Mesenchymal stem cell (in vitro differentiated cells and primary cell): ENCODE measurements at regions not wholly inside any gene's neighbourhood (a gene's known extent, or its start where the extent isn't known, plus 50 kb on each side); places are given as distances from the start of the nearest gene placed in this dataset.

Source experiments
- DNase-seq: peaks from one replicate; pipeline ENCODE4 v3.0.0-alpha.2; 2013
- H2AFZ ChIP-seq: one replicate; pipeline ENCODE4 v1.6.1; 2013; ENCODE audit warnings: low read depth, mild to moderate bottlenecking, control low read depth, inconsistent platforms, low read length, moderate library complexity
- H2AK5ac ChIP-seq: 2 replicates; pipeline ENCODE4 v1.6.1; 2013; ENCODE audit warnings: low read length, moderate library complexity, mild to moderate bottlenecking, inconsistent platforms; ENCODE audit not compliant: severe bottlenecking
- H2BK120ac ChIP-seq: one replicate; pipeline ENCODE4 v1.6.1; 2013; ENCODE audit warnings: low read depth, mild to moderate bottlenecking, inconsistent platforms, low read length, moderate library complexity
- H2BK12ac ChIP-seq, 2 experiments: one replicate each; pipeline ENCODE4 v1.6.1; 2013; ENCODE audit warnings: inconsistent platforms in 2 of 2, low read length in 2 of 2, mild to moderate bottlenecking in 2 of 2, moderate library complexity in 2 of 2, control low read depth in 1 of 2
- H2BK15ac ChIP-seq: one replicate; pipeline ENCODE4 v1.6.1; 2013; ENCODE audit warnings: mild to moderate bottlenecking, low read depth, inconsistent platforms; ENCODE audit not compliant: poor library complexity, severe bottlenecking
- H2BK5ac ChIP-seq: 2 replicates; pipeline ENCODE4 v1.6.1; 2013; ENCODE audit warnings: low read depth, mild to moderate bottlenecking, low read length, control low read depth, inconsistent platforms; ENCODE audit not compliant: poor library complexity, severe bottlenecking
- H3K14ac ChIP-seq, 2 experiments: one replicate each; pipeline ENCODE4 v1.6.1; 2013; ENCODE audit warnings: inconsistent platforms in 2 of 2, low read length in 2 of 2, control low read depth in 1 of 2, mild to moderate bottlenecking in 1 of 2, moderate library complexity in 1 of 2
- H3K18ac ChIP-seq, 2 experiments: one replicate each; pipeline ENCODE4 v1.6.1; 2013; ENCODE audit warnings: inconsistent platforms in 2 of 2, low read length in 2 of 2, control low read depth in 1 of 2, low read depth in 1 of 2, mild to moderate bottlenecking in 1 of 2
- H3K23ac ChIP-seq, 2 experiments: one replicate each; pipeline ENCODE4 v1.6.1; 2013; ENCODE audit warnings: inconsistent platforms in 2 of 2, low read length in 2 of 2, mild to moderate bottlenecking in 2 of 2, moderate library complexity in 2 of 2, control low read depth in 1 of 2
- H3K27ac ChIP-seq: 2 replicates; pipeline ENCODE4 v1.5.1; 2013; ENCODE audit warnings: mild to moderate bottlenecking, moderate library complexity, low read length, control low read depth, inconsistent platforms; ENCODE audit not compliant: poor library complexity, severe bottlenecking
- H3K27me3 ChIP-seq, 2 experiments: 2 replicates each; pipeline versions ENCODE4 v1.6.1 to v1.7.0; 2013; ENCODE audit warnings: low read length in 2 of 2, mild to moderate bottlenecking in 2 of 2, moderate library complexity in 2 of 2, control low read depth in 1 of 2, inconsistent platforms in 1 of 2; ENCODE audit not compliant: control insufficient read depth in 1 of 2, insufficient read depth in 1 of 2
- H3K36me3 ChIP-seq, 2 experiments: 2 replicates each; pipeline versions ENCODE4 v1.6.1 to v1.7.0; 2013; ENCODE audit warnings: low read length in 2 of 2, control low read depth in 1 of 2, inconsistent platforms in 1 of 2, low read depth in 1 of 2, mild to moderate bottlenecking in 1 of 2; ENCODE audit not compliant: insufficient read depth in 2 of 2, control insufficient read depth in 1 of 2
- H3K4ac ChIP-seq, 2 experiments: one replicate each; pipeline ENCODE4 v1.6.1; 2013; ENCODE audit warnings: inconsistent platforms in 2 of 2, low read length in 2 of 2, mild to moderate bottlenecking in 2 of 2, moderate library complexity in 2 of 2, control low read depth in 1 of 2, low read depth in 1 of 2
- H3K4me1 ChIP-seq: 2 replicates; pipeline ENCODE4 v1.6.1; 2013; ENCODE audit warnings: low read depth, low read length, control low read depth; ENCODE audit not compliant: control insufficient read depth, insufficient read depth
- H3K4me2 ChIP-seq: 2 replicates; pipeline ENCODE4 v1.6.1; 2013; ENCODE audit warnings: low read length, mild to moderate bottlenecking, inconsistent platforms; ENCODE audit not compliant: poor library complexity, severe bottlenecking
- H3K4me3 ChIP-seq, 2 experiments: 2 replicates each; pipeline versions ENCODE4 v1.5.1 to v1.7.0; 2013; ENCODE audit warnings: low read length in 2 of 2, mild to moderate bottlenecking in 2 of 2, control low read depth in 1 of 2, low read depth in 1 of 2; ENCODE audit not compliant: insufficient read depth in 1 of 2
- H3K79me1 ChIP-seq: replicated peaks from 2 replicates; pipeline ENCODE4 v1.6.1; 2013; ENCODE audit warnings: mild to moderate bottlenecking, control low read depth, low read length, inconsistent platforms; ENCODE audit not compliant: poor library complexity, severe bottlenecking
- H3K9ac ChIP-seq: 2 replicates; pipeline ENCODE4 v1.7.0; 2013; ENCODE audit warnings: mild to moderate bottlenecking, low read length, moderate library complexity
- H3K9me3 ChIP-seq: 2 replicates; pipeline ENCODE4 v1.7.0; 2013; ENCODE audit warnings: mild to moderate bottlenecking, low read length; ENCODE audit not compliant: control insufficient read depth
- H4K8ac ChIP-seq: one replicate; pipeline ENCODE4 v1.6.1; 2013; ENCODE audit warnings: inconsistent platforms, mild to moderate bottlenecking, low read length, moderate library complexity
- H4K91ac ChIP-seq: one replicate; pipeline ENCODE4 v1.6.1; 2013; ENCODE audit warnings: mild to moderate bottlenecking, low read length, inconsistent platforms
- WGBS: methylation state at CpG from one replicate; pipeline ENCODE4 v1.1.7; 2013; ENCODE audit warnings: mixed read lengths; 5-methylcytosine and 5-hydroxymethylcytosine counted together

DNA sequence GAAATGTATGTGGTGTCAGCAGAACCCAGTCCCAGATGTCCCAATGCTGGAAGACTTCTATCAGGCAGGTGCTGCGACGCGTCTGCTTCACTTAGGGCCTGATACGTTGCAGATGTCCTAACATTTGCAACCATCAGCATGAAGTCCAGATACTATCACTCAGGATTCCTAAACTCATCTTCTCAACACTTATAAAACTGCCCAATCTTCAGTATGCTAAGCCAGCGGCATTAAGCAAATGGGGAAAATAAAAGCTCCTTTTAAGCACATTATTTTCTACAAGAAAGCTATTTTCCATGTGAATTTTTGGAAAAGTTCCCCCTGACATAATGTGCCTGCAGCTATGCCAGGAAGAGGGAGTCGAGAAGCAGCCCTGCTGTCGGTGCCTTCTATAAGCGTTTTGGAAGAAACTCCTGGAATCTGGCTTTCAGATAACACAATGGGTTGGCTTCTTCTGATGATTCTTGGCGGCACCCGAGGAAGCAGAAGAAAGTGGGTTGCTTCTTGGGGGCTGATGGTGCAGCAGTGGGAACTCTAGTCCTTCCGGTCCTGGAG, 60.7 kb upstream of the ITGA6 start:
- no peak overlapping the region for H2AK5ac ChIP-seq
- no peak for DNase-seq
- H3K4me1 ChIP-seq: peaks cover 1% of the 10 kb centered on the region
- H3K9ac ChIP-seq: no peak overlapping the region
- peaks cover 0 to 17% of the 10 kb centered on the region in 2 experiments for H3K27me3 ChIP-seq
- no peak overlapping the region for H3K18ac ChIP-seq
- no peak overlapping the region for H2BK12ac ChIP-seq
- no peak overlapping the region for H3K4me2 ChIP-seq
- no peak overlapping the region for H2AFZ ChIP-seq
- H3K79me1 ChIP-seq: no peaks in the 10 kb centered on the region
- no peak overlapping the region for H4K8ac ChIP-seq
- H2BK120ac ChIP-seq: no peak overlapping the region
- no peak overlapping the region for H2BK5ac ChIP-seq
- H3K23ac ChIP-seq: no peak overlapping the region
- no peak overlapping the region for H4K91ac ChIP-seq
- no peak overlapping the region for H3K27ac ChIP-seq
- H2BK15ac ChIP-seq: no peak overlapping the region
- H3K4ac ChIP-seq: no peak overlapping the region
- WGBS: 95% methylated on average over 11 of the region's 11 CpGs
- no peak overlapping the region for H3K14ac ChIP-seq
- no peak overlapping the region for H3K4me3 ChIP-seq
- H3K36me3 ChIP-seq: no peaks in the 10 kb centered on the region
- peaks cover 21% of the 10 kb centered on the region for H3K9me3 ChIP-seq

DNA sequence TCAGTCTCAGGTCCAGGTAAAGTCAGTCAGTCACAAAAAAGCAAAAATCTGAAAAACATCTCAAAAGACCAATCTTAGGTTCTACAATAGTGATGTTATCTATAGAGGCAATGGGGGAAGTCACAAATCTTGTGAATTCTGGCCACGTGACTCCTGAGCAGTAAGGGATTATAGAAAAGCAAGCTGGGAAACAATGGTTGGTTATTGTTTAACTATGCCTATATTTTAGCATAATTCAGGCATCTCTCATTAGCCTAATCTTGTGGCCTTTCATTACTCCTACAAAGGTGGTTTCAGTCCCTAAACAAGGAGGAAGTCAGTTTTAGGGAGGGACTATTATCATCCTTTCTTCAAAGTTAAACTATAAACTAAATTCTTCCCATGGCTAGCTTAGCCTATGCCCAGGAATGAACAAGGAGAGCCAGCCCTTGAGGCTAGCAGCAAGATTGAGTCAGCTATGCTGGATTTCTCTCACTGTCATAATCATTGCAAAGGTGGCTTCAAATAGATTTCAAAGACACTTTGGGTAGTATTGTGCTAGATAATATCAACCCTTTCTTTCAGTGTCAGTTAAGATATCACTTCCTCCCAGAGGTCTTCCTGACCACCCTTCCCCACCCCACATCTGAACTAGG, 56.4 kb upstream of the ITGA6 start:
- Histone ChIP-seq H2AK5ac (no peak overlapping the region), H3K4me2 (no peak overlapping the region), H3K36me3 (no peaks in the 10 kb centered on the region), H2BK120ac (no peak overlapping the region), H3K27ac (no peak overlapping the region), H3K27me3 (peaks cover 0 to 32% of the 10 kb centered on the region in 2 experiments), H3K79me1 (no peaks in the 10 kb centered on the region), H4K91ac (no peak overlapping the region), H2AFZ (no peak overlapping the region), H2BK12ac (no peak overlapping the region), H3K4ac (no peak overlapping the region), H2BK5ac (no peak overlapping the region), H3K9ac (no peak overlapping the region), H3K4me1 (peaks cover 4% of the 10 kb centered on the region), H3K4me3 (no peak overlapping the region), H3K18ac (no peak overlapping the region), H3K23ac (no peak overlapping the region), H2BK15ac (no peak overlapping the region), H3K9me3 (peaks cover 21% of the 10 kb centered on the region), H3K14ac (no peak overlapping the region), H4K8ac (no peak overlapping the region)
- no peak for DNase-seq
- no CpG with 5 or more reads among the region's 1 CpG for WGBS

DNA sequence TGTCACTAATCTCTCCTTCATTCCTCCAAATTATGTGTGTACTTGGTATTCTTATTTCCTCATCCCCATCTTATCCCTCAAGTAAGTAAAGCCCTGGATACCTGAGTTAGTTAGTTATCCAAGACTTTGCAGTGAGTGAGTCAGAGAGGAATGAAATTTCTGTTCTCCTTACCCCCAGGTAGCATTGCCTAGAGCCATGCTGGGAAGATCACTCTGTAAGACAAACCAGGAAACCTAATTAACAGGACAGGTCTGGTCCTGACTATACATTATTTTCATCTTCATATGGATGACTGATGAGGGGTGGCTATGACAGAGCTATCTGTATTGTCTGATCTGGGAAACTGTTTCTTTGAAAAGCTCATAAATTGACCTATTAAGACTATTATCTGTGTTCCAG, 55.0 kb upstream of the ITGA6 start:
- H3K27ac ChIP-seq: no peak overlapping the region

DNA sequence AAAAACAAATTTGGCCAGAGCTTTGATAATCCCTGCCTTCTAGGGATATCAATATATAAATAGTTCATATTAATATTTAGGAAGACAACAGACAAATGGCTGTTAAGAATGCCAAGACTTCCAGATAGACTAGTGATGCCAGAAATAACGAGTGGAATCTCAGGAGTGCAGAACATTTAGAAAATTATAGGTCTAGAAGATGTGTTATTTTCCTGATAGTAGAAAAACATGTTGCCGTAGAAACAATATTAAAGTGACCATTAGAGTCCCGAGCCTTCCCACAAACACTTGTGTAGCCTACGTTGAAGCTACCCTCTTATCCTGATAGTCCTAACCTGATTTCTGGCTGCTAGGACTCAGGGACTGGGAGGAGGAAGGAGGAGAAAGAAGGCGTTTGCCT, 54.3 kb upstream of the ITGA6 start:
- H3K27me3 ChIP-seq: peaks cover 0 to 16% of the 10 kb centered on the region in 2 experiments
- H2BK120ac ChIP-seq: no peak overlapping the region
- no peak overlapping the region for H3K4me3 ChIP-seq
- H4K91ac ChIP-seq: no peak overlapping the region
- no peak overlapping the region for H3K23ac ChIP-seq
- H3K4ac ChIP-seq: no peak overlapping the region
- no peaks in the 10 kb centered on the region for H3K79me1 ChIP-seq
- no peak overlapping the region for H3K14ac ChIP-seq
- peaks cover 4% of the 10 kb centered on the region for H3K4me1 ChIP-seq
- H2BK5ac ChIP-seq: no peak overlapping the region
- WGBS: 86% methylated on average over 4 of the region's 5 CpGs
- no peak overlapping the region for H3K18ac ChIP-seq
- H2AK5ac ChIP-seq: no peak overlapping the region
- no peaks in the 10 kb centered on the region for H3K36me3 ChIP-seq
- H3K27ac ChIP-seq: no peak overlapping the region
- no peak overlapping the region for H2AFZ ChIP-seq
- H2BK15ac ChIP-seq: no peak overlapping the region
- no peak overlapping the region for H3K4me2 ChIP-seq
- no peak for DNase-seq
- no peak overlapping the region for H2BK12ac ChIP-seq
- H3K9me3 ChIP-seq: peaks cover 21% of the 10 kb centered on the region
- no peak overlapping the region for H4K8ac ChIP-seq
- H3K9ac ChIP-seq: no peak overlapping the region

More for the DNA sequence above, 55.0 kb upstream of the ITGA6 start:
- H3K9me3 ChIP-seq: peaks cover 21% of the 10 kb centered on the region
- no peaks in the 10 kb centered on the region for H3K79me1 ChIP-seq
- no peak overlapping the region for H2BK5ac ChIP-seq
- H2BK15ac ChIP-seq: no peak overlapping the region
- H3K14ac ChIP-seq: no peak overlapping the region
- H3K4ac ChIP-seq: no peak overlapping the region
- no peak overlapping the region for H4K8ac ChIP-seq
- H3K18ac ChIP-seq: no peak overlapping the region
- no peak overlapping the region for H3K9ac ChIP-seq
- no peak overlapping the region for H4K91ac ChIP-seq
- peaks cover 4% of the 10 kb centered on the region for H3K4me1 ChIP-seq
- no peak overlapping the region for H2AFZ ChIP-seq
- DNase-seq: no peak
- H2BK12ac ChIP-seq: no peak overlapping the region
- no peak overlapping the region for H3K23ac ChIP-seq
- H3K4me2 ChIP-seq: no peak overlapping the region
- no peak overlapping the region for H2AK5ac ChIP-seq
- H2BK120ac ChIP-seq: no peak overlapping the region
- H3K27me3 ChIP-seq: peaks cover 0 to 18% of the 10 kb centered on the region in 2 experiments
- H3K36me3 ChIP-seq: no peaks in the 10 kb centered on the region
- no peak overlapping the region for H3K4me3 ChIP-seq
